ENCODE measurements at regions not wholly inside any gene's neighbourhood (a gene's known extent, or its start where the extent isn't known, plus 50 kb on each side); places are given as distances from the start of the nearest gene placed in this dataset.

DNA sequence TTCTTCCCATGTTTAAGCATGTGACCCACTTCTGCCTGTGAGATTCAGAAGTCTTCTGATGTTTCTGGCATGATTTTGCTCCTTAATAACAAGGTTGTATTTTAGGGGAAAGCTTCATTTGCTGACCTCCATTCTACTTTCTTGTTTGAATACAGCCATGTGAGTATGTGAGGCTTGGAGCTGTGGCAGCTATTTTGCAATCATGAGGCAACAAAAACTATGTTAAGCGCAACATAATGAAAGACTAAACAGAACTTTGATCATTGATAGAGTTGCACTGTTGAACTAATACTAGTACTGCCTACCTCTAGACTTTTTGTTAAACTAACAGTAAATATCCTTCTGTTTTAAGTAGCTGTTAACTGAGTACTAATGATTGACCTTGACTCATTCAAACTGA lies 203.8 kb upstream of the FAM3C start (continued):
- no peak for TF ChIP-seq EHMT2 (IDR thresholded peaks at IDR 0.05; ENCODE audit: low read depth)
- no peak for TF ChIP-seq BHLHE40 (IDR thresholded peaks at IDR 0.05; ENCODE audit: low read depth, low read length)
- no peak for TF ChIP-seq KDM1A (IDR thresholded peaks at IDR 0.05; ENCODE audit: low read depth)
- no peak for TF ChIP-seq TP53 (CRISPR knock-in tag; IDR thresholded peaks at IDR 0.05)

DNA sequence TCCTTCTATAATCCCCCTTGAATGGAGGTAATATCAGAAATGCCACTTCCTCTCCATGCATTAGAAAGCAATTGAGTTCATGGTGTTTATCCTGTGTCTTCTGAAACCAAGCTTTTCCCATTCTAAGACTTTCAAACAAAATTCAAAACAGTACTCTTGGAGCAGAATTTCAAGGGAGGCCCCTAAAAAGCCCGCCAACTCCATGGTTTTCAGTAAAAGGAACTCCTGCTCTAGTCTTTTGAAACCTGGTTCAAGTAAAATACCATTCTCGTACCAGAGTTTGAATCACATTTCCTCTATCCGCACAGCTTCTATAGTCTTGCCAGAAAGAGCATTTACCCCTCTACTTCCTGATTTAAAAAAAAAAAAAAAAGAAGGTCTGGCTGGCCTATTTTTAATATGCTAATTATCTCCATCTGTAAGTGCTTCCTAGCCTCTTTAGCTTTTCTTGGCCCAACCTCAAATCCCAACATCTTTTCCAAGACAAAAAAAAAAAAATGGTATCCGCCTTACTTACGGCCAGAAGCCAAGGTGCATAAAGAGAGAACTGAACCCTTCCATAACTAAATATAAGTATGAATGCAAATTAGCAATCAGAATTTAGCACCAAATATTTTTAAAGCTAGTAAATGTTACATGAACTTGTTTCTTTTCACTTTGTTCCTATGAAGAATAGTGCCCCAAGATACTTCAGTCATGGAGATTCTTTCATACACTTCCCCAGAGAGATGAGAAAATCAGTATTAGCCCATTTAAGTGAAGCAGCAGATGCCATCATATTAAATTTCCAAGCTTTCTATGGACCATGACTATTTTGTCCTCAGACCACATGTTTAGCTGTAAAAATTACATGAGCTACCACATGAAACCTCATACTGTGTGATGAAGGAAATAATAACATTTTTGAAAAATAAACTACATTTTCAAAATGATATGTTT lies 199.9 kb upstream of the FAM3C start:
- ChIA-PET POLR2A (no interaction called here), CTCF (interaction anchor here (0.6 kb wide), 1 partner anchor 1071 kb away, joined by 3 read pairs; no protein-coding TSS in a partner anchor)
- DNase-seq (ENCODE audit: low read depth in 1 of 2, low spot score in 1 of 2), result no peak
- TF ChIP-seq MYC (IDR thresholded peaks at IDR 0.05; ENCODE audit: borderline replicate concordance, low read length), result no peak
- no peak for TF ChIP-seq ZFP36 (IDR thresholded peaks at IDR 0.05; ENCODE audit: borderline replicate concordance, partially characterized antibody)
- no peak for TF ChIP-seq MAFK (IDR thresholded peaks at IDR 0.05; ENCODE audit: partially characterized antibody)
- no peak for TF ChIP-seq BHLHE40 (IDR thresholded peaks at IDR 0.05; ENCODE audit: low read depth, low read length)
- TF ChIP-seq, protein P1, sequence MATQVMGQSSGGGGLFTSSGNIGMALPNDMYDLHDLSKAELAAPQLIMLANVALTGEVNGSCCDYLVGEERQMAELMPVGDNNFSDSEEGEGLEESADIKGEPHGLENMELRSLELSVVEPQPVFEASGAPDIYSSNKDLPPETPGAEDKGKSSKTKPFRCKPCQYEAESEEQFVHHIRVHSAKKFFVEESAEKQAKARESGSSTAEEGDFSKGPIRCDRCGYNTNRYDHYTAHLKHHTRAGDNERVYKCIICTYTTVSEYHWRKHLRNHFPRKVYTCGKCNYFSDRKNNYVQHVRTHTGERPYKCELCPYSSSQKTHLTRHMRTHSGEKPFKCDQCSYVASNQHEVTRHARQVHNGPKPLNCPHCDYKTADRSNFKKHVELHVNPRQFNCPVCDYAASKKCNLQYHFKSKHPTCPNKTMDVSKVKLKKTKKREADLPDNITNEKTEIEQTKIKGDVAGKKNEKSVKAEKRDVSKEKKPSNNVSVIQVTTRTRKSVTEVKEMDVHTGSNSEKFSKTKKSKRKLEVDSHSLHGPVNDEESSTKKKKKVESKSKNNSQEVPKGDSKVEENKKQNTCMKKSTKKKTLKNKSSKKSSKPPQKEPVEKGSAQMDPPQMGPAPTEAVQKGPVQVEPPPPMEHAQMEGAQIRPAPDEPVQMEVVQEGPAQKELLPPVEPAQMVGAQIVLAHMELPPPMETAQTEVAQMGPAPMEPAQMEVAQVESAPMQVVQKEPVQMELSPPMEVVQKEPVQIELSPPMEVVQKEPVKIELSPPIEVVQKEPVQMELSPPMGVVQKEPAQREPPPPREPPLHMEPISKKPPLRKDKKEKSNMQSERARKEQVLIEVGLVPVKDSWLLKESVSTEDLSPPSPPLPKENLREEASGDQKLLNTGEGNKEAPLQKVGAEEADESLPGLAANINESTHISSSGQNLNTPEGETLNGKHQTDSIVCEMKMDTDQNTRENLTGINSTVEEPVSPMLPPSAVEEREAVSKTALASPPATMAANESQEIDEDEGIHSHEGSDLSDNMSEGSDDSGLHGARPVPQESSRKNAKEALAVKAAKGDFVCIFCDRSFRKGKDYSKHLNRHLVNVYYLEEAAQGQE (IDR thresholded peaks at IDR 0.05), result no peak
- no peak for TF ChIP-seq ZC3H11A (IDR thresholded peaks at IDR 0.05)
- TF ChIP-seq TP53 (CRISPR knock-in tag; IDR thresholded peaks at IDR 0.05), result no peak
- TF ChIP-seq, protein P2, sequence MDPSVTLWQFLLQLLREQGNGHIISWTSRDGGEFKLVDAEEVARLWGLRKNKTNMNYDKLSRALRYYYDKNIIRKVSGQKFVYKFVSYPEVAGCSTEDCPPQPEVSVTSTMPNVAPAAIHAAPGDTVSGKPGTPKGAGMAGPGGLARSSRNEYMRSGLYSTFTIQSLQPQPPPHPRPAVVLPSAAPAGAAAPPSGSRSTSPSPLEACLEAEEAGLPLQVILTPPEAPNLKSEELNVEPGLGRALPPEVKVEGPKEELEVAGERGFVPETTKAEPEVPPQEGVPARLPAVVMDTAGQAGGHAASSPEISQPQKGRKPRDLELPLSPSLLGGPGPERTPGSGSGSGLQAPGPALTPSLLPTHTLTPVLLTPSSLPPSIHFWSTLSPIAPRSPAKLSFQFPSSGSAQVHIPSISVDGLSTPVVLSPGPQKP (IDR thresholded peaks at IDR 0.05; ENCODE audit: low read depth, low read length), result no peak
- TF ChIP-seq MAZ (IDR thresholded peaks at IDR 0.05; ENCODE audit: borderline replicate concordance, low read depth, low read length), result no peak
- TF ChIP-seq, protein P3, sequence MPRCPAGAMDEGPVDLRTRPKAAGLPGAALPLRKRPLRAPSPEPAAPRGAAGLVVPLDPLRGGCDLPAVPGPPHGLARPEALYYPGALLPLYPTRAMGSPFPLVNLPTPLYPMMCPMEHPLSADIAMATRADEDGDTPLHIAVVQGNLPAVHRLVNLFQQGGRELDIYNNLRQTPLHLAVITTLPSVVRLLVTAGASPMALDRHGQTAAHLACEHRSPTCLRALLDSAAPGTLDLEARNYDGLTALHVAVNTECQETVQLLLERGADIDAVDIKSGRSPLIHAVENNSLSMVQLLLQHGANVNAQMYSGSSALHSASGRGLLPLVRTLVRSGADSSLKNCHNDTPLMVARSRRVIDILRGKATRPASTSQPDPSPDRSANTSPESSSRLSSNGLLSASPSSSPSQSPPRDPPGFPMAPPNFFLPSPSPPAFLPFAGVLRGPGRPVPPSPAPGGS (IDR thresholded peaks at IDR 0.05), result no peak
- TF ChIP-seq CBX8 (IDR thresholded peaks at IDR 0.05), result no peak
- no peak for TF ChIP-seq HOXB13 (CRISPR knock-in tag; IDR thresholded peaks at IDR 0.05; ENCODE audit: low read depth)
- TF ChIP-seq, protein P4, sequence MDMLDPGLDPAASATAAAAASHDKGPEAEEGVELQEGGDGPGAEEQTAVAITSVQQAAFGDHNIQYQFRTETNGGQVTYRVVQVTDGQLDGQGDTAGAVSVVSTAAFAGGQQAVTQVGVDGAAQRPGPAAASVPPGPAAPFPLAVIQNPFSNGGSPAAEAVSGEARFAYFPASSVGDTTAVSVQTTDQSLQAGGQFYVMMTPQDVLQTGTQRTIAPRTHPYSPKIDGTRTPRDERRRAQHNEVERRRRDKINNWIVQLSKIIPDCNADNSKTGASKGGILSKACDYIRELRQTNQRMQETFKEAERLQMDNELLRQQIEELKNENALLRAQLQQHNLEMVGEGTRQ (IDR thresholded peaks at IDR 0.05), result no peak
- WGBS (ENCODE audit: missing lambda C conversion rate), result 55% methylated on average over 5 of the region's 5 CpGs
- no peak overlapping the region for H3K27ac ChIP-seq
- ATAC-seq, result no peak
- no peak for FAIRE-seq
- H3K4me2 ChIP-seq, result no peak overlapping the region
- H3K4me1 ChIP-seq, result no peaks in the 10 kb centered on the region
- H3K9me3 ChIP-seq, result no peaks in the 10 kb centered on the region
- H3K4me3 ChIP-seq, result no peak overlapping the region

DNA sequence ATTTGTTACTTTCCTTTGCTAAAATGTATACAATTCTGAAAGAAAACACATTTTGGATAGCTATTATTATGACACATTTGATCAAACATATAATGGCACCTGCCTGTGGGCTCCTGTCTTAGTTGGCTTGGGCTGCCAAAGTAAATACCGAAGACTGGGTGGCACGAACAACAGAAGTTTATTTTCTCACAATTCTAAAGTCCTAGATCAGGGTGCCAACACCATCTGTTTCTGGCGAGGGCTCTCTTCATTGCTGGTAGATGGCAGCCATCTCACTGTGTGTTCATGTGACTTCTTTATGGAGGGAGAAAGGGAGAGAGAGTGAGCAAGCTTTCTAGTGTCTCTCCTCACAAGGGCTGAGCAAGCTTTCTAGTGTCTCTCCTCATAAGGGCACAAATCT lies 195.8 kb upstream of the FAM3C start:
- CTCF ChIA-PET, result no interaction called here
- no peak overlapping the region for H3K4me3 ChIP-seq
- DNase-seq (ENCODE audit: low read depth in 1 of 2, low spot score in 1 of 2) (no peak), FAIRE-seq (no peak), ATAC-seq (no peak)
- no peaks in the 10 kb centered on the region for H3K9me3 ChIP-seq
- no peaks in the 10 kb centered on the region for H3K4me1 ChIP-seq
- WGBS (ENCODE audit: missing lambda C conversion rate), result 19% methylated on average over 3 of the region's 3 CpGs
- H3K27ac ChIP-seq, result no peak overlapping the region
- POLR2A ChIA-PET, result no interaction called here
- no peak overlapping the region for H3K4me2 ChIP-seq
- TF ChIP-seq MYC (IDR thresholded peaks at IDR 0.05; ENCODE audit: borderline replicate concordance, low read length), result no peak
- TF ChIP-seq KDM5A (IDR thresholded peaks at IDR 0.05), result no peak
- TF ChIP-seq, protein P1 (IDR thresholded peaks at IDR 0.05), result no peak
- no peak for TF ChIP-seq HOXB5 (CRISPR knock-in tag; IDR thresholded peaks at IDR 0.05)
- no peak for TF ChIP-seq EHMT2 (IDR thresholded peaks at IDR 0.05; ENCODE audit: low read depth)
- no peak for TF ChIP-seq ZSCAN20 (CRISPR knock-in tag; IDR thresholded peaks at IDR 0.05)
- TF ChIP-seq, protein P2 (IDR thresholded peaks at IDR 0.05; ENCODE audit: low read depth, low read length), result no peak
- no peak for TF ChIP-seq RCOR1 (IDR thresholded peaks at IDR 0.05; ENCODE audit: low read depth, low read length)
- TF ChIP-seq HOXA7 (CRISPR knock-in tag; IDR thresholded peaks at IDR 0.05), result no peak
- TF ChIP-seq NPAS2 (CRISPR knock-in tag; IDR thresholded peaks at IDR 0.05; ENCODE audit: borderline replicate concordance), result no peak
